SU-DHL-6 (cell line): ENCODE measurements at regions not wholly inside any gene's neighbourhood (a gene's known extent, or its start where the extent isn't known, plus 50 kb on each side); places are given as distances from the start of the nearest gene placed in this dataset.
"Not testable (repeated sequence)": the region's sequence is repeated elsewhere in the genome, so short reads cannot be mapped to it uniquely, and the experiment has no call there.

Experiments used
- H2AFZ ChIP-seq: fragments of 200-600 bp; sonication (generic); 2 replicates; pipeline ENCODE4 v1.6.1; 2014; ENCODE audit warnings: low read depth, mild to moderate bottlenecking, moderate library complexity, mixed read lengths, antibody characterized with exemption, low read length; ENCODE audit not compliant: severe bottlenecking
- H3F3A ChIP-seq: fragments of 200-600 bp; shearing (Covaris generic); 2 replicates; pipeline ENCODE4 v1.6.0; 2016; ENCODE audit warnings: antibody characterized with exemption, mild to moderate bottlenecking; ENCODE audit not compliant: insufficient read depth
- H3K27ac ChIP-seq: fragments of 200-600 bp; sonication (generic); 2 replicates; pipeline ENCODE4 v1.5.1; 2016; ENCODE audit warnings: low read depth, mild to moderate bottlenecking, low read length, moderate library complexity, mixed read lengths
- H3K27me3 ChIP-seq: fragments of 200-600 bp; sonication (generic), shearing (Covaris generic); 2 replicates; pipeline ENCODE4 v1.6.0; 2014; ENCODE audit warnings: mild to moderate bottlenecking, low read length
- H3K36me3 ChIP-seq: fragments of 200-600 bp; sonication (generic); 2 replicates; pipeline ENCODE4 v1.6.1; 2014; ENCODE audit warnings: mild to moderate bottlenecking, low read length, mixed read lengths
- H3K4me2 ChIP-seq: fragments of 300-600, 200-600 bp; shearing (Covaris generic), sonication (generic); 2 replicates; pipeline ENCODE4 v1.6.0; 2014; ENCODE audit warnings: low read length, low read depth, mild to moderate bottlenecking; ENCODE audit not compliant: poor library complexity, severe bottlenecking
- H3K4me3 ChIP-seq: fragments of 200-600 bp; sonication (generic); 2 replicates; pipeline ENCODE4 v1.5.1; 2014; ENCODE audit warnings: antibody characterized with exemption, low read length, mild to moderate bottlenecking, mixed read lengths; ENCODE audit not compliant: insufficient read depth, poor library complexity, severe bottlenecking
- H3K79me2 ChIP-seq: fragments of 200-600 bp; sonication (generic); 2 replicates; pipeline ENCODE4 v1.6.1; 2014; ENCODE audit warnings: mild to moderate bottlenecking, low read length, moderate library complexity; ENCODE audit not compliant: insufficient read depth
- H3K9ac ChIP-seq: fragments of 200-600 bp; sonication (generic); 2 replicates; pipeline ENCODE4 v1.7.0; 2014; ENCODE audit warnings: mild to moderate bottlenecking, low read length
- H3K9me2 ChIP-seq: fragments of 200-600 bp; sonication (generic); replicated peaks from 2 replicates; pipeline ENCODE4 v1.6.1; 2014; ENCODE audit warnings: low read length; ENCODE audit not compliant: insufficient read depth
- H3K9me3 ChIP-seq: fragments of 200-600 bp; sonication (generic); 2 replicates; pipeline ENCODE4 v1.6.1; 2014; ENCODE audit warnings: low read length, mixed read lengths; ENCODE audit not compliant: insufficient read depth
- H4K20me1 ChIP-seq: fragments of 200-600 bp; sonication (generic); 2 replicates; pipeline ENCODE4 v1.6.1; 2014; ENCODE audit warnings: low read depth, mild to moderate bottlenecking, antibody characterized with exemption, low read length, moderate library complexity, mixed read lengths
- EZH2phosphoT487 ChIP-seq: fragments of 200-600 bp; sonication (generic), shearing (Covaris generic); conservative IDR thresholded peaks from 2 replicates; pipeline ENCODE4 v1.6.1; 2018; ENCODE audit warnings: mild to moderate bottlenecking, antibody characterized with exemption, low read length, moderate library complexity, mixed read lengths
- TF ChIP-seq, protein P1 (sequence below): fragments of 200-600 bp; sonication (generic); IDR thresholded peaks from one replicate; pipeline ENCODE4 v1.5.1; 2017; ENCODE audit warnings: antibody characterized with exemption, mild to moderate bottlenecking, low read length, moderate library complexity; ENCODE audit not compliant: insufficient read depth, poor library complexity, severe bottlenecking

DNA sequence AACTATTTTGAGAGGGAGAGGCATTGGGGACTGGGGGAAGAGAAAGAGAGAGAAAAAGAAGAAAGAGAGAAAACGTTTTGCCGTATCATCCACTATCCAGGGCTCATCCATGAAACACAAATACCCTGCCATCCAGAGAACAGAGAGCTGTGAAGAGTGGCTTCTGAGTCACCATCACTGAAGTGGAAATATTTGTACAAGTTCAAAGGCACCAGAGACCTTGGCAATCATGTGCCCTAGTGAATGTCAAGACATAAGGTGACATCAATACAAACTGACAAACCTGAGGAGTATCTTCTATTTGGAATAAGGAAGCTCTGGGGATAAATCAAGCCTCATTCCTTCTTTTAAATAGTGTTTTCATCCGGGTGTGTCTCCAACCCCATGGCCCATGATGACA is 197.2 kb upstream of the PROX1 start:
- H3K36me3 ChIP-seq = no peaks in the 10 kb centered on the region
- no peaks in the 10 kb centered on the region for H3K27me3 ChIP-seq
- no peaks in the 10 kb centered on the region for H3K9me2 ChIP-seq
- TF ChIP-seq EZH2phosphoT487 = no peak
- TF ChIP-seq, protein P1, sequence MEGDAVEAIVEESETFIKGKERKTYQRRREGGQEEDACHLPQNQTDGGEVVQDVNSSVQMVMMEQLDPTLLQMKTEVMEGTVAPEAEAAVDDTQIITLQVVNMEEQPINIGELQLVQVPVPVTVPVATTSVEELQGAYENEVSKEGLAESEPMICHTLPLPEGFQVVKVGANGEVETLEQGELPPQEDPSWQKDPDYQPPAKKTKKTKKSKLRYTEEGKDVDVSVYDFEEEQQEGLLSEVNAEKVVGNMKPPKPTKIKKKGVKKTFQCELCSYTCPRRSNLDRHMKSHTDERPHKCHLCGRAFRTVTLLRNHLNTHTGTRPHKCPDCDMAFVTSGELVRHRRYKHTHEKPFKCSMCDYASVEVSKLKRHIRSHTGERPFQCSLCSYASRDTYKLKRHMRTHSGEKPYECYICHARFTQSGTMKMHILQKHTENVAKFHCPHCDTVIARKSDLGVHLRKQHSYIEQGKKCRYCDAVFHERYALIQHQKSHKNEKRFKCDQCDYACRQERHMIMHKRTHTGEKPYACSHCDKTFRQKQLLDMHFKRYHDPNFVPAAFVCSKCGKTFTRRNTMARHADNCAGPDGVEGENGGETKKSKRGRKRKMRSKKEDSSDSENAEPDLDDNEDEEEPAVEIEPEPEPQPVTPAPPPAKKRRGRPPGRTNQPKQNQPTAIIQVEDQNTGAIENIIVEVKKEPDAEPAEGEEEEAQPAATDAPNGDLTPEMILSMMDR = no peak
- no peaks in the 10 kb centered on the region for H3K9me3 ChIP-seq
- no peak overlapping the region for H3K4me2 ChIP-seq
- H4K20me1 ChIP-seq = no peaks in the 10 kb centered on the region
- H3K4me3 ChIP-seq = no peak overlapping the region
- H3K79me2 ChIP-seq = no peaks in the 10 kb centered on the region
- no peak overlapping the region for H3K9ac ChIP-seq
- H3K27ac ChIP-seq = no peak overlapping the region
- no peaks in the 10 kb centered on the region for H3F3A ChIP-seq
- H2AFZ ChIP-seq = no peak overlapping the region

DNA sequence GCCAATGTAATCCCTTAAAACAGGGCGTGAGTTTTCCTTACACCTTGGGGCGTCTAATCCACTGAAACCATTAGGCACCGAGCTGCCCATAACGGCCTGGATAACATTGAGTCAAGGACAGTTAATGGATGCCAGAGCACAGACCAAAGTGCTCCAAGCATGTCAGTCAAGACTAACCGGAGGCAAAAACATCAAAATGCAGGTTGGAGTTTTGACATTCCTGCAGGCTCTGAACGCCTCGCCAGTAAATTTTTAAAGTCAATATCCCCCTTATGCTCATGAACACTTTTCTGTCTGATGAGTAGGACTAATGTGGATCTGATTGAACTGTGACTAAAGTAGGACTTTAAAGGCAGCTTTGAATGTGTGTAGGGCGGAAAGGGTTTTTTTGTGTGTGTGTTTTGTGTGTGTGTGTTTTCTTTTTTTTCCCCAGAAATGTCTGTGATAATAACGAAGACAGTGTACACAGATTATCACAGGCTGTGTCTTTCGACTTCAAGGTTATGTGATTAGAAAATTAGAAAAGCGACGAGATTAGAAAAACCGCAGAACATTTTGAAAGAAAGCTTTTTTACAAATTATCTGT is 194.2 kb upstream of the PROX1 start:
- H3K27me3 ChIP-seq = no peaks in the 10 kb centered on the region
- no peaks in the 10 kb centered on the region for H4K20me1 ChIP-seq
- no peak overlapping the region for H3K9ac ChIP-seq
- no peak overlapping the region for H3K27ac ChIP-seq
- H3K9me3 ChIP-seq = no peaks in the 10 kb centered on the region
- no peaks in the 10 kb centered on the region for H3K9me2 ChIP-seq
- TF ChIP-seq, protein P1 = no peak
- TF ChIP-seq EZH2phosphoT487 = no peak
- H3K4me2 ChIP-seq = no peak overlapping the region
- H2AFZ ChIP-seq = no peak overlapping the region
- H3F3A ChIP-seq = no peaks in the 10 kb centered on the region
- H3K79me2 ChIP-seq = no peaks in the 10 kb centered on the region
- no peak overlapping the region for H3K4me3 ChIP-seq
- no peaks in the 10 kb centered on the region for H3K36me3 ChIP-seq

DNA sequence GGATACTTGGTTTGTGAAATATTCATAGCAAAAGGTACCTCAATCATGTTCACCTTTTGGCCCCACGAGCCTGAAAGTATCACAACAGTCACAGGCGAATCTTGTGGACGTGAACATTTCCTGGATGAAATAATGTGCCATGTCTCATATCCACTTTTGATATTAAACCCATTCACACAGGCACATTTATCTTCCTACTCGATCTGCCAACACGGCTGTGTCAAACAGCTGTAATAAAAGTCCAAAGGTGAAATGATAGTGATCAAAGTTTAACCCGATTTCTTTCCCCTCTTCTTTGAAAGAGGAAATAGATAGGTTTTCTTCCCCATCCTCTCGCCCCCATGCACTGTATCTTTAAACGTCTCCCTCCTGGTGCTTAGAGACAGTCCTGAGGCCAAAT is 191.2 kb upstream of the PROX1 start:
- H3K9ac ChIP-seq = no peak overlapping the region
- H2AFZ ChIP-seq = no peak overlapping the region

GRCh38 chr1:213808288-213808687 is 179.5 kb upstream of the PROX1 start:
- H3K9me2 ChIP-seq, H2AFZ ChIP-seq, H3F3A ChIP-seq, H3K27ac ChIP-seq, H3K9ac ChIP-seq, H3K4me2 ChIP-seq, H3K27me3 ChIP-seq, H3K36me3 ChIP-seq, H4K20me1 ChIP-seq, H3K79me2 ChIP-seq, H3K9me3 ChIP-seq, H3K4me3 ChIP-seq: not testable (repeated sequence)

More for the DNA sequence above, 191.2 kb upstream of the PROX1 start:
- Histone ChIP-seq H3K4me2 (no peak overlapping the region), H3K9me3 (no peaks in the 10 kb centered on the region), H3K27me3 (no peaks in the 10 kb centered on the region), H3K27ac (no peak overlapping the region), H3K36me3 (no peaks in the 10 kb centered on the region), H3F3A (no peaks in the 10 kb centered on the region), H3K4me3 (no peak overlapping the region), H4K20me1 (no peaks in the 10 kb centered on the region), H3K9me2 (no peaks in the 10 kb centered on the region), H3K79me2 (no peaks in the 10 kb centered on the region)
- no peak for TF ChIP-seq EZH2phosphoT487
- TF ChIP-seq, protein P1 = no peak
